GM12891 (cell line): ENCODE measurements at regions not wholly inside any gene's neighbourhood (a gene's known extent, or its start where the extent isn't known, plus 50 kb on each side); places are given as distances from the start of the nearest gene placed in this dataset.

Experiments
- POLR2A ChIP-seq: IDR thresholded peaks from 2 replicates; pipeline ENCODE4 v1.6.1; 2011; ENCODE audit warnings: low read depth, low read length, control low read depth
- POLR2AphosphoS5 ChIP-seq: IDR thresholded peaks from 2 replicates; pipeline ENCODE4 v1.6.1; 2011; ENCODE audit warnings: low read depth, low read length, control low read depth
- SPI1 ChIP-seq: IDR thresholded peaks from 2 replicates; pipeline ENCODE4 v1.6.1; 2011; ENCODE audit warnings: low read depth, low read length, control low read depth
- TAF1 ChIP-seq: IDR thresholded peaks from 2 replicates; pipeline ENCODE4 v1.6.1; 2011; ENCODE audit warnings: low read depth, low read length, control low read depth

GRCh38 chr5:164672205-164672604 lies 1166.8 kb downstream of the MAT2B start:
- TF ChIP-seq POLR2A (no peak), POLR2AphosphoS5 (no peak), TAF1 (no peak), SPI1 (no peak)
